H1 (cell line): ENCODE measurements at regions not wholly inside any gene's neighbourhood (a gene's known extent, or its start where the extent isn't known, plus 50 kb on each side); places are given as distances from the start of the nearest gene placed in this dataset.

Experiments used
- CTCF ChIA-PET: fragments of 300-600 bp; sonication (Branson Sonifier 250); formaldehyde crosslinking; loops from one replicate; lab custom pipeline; 2021; ENCODE audit not compliant: partially characterized antibody; lab: Charles Lee
- POLR2A ChIA-PET: fragments of 300-600 bp; sonication (Branson Sonifier 250); formaldehyde crosslinking; loops from one replicate; lab custom pipeline; 2021; ENCODE audit warnings: inconsistent platforms; ENCODE audit not compliant: partially characterized antibody; lab: Charles Lee
- DNase-seq, 2 experiments: peaks; one replicate each; pipeline versions ENCODE4 v3.0.0 to v3.0.0-alpha.2; 2010 to 2022; ENCODE audit warnings: low spot score in 2 of 2, low read depth in 1 of 2, mixed read lengths in 1 of 2
- FAIRE-seq: peaks from 2 replicates; lab custom pipeline; 2011; peaks lifted over from hg19 to GRCh38; lab: Jason Lieb, UNC
- H2AFZ ChIP-seq: 2 replicates; pipeline ENCODE4 v1.8.1; 2012; ENCODE audit warnings: low read length, inconsistent platforms
- H2AK5ac ChIP-seq: 2 replicates; pipeline ENCODE4 v1.6.1; 2013; ENCODE audit warnings: low read depth, low read length
- H2BK120ac ChIP-seq: replicated peaks from 2 replicates; pipeline ENCODE3; 2013; ENCODE audit warnings: low read depth, low read length, inconsistent platforms
- H2BK12ac ChIP-seq: 2 replicates; pipeline ENCODE4 v1.6.1; 2013; ENCODE audit warnings: low read depth, low read length
- H2BK15ac ChIP-seq: 2 replicates; pipeline ENCODE4 v1.6.1; 2013; ENCODE audit warnings: low read length
- H2BK20ac ChIP-seq: 2 replicates; pipeline ENCODE4 v1.6.1; 2013; ENCODE audit warnings: low read length
- H2BK5ac ChIP-seq: 2 replicates; pipeline ENCODE4 v1.6.1; 2013; ENCODE audit warnings: low read depth, low read length
- H3K14ac ChIP-seq: 2 replicates; pipeline ENCODE4 v1.6.1; 2013; ENCODE audit warnings: inconsistent platforms; ENCODE audit not compliant: insufficient read length
- H3K18ac ChIP-seq: 2 replicates; pipeline ENCODE4 v1.6.1; 2013; ENCODE audit warnings: low read length; ENCODE audit errors: extremely low read depth
- H3K23ac ChIP-seq: 2 replicates; pipeline ENCODE4 v1.6.1; 2013; ENCODE audit warnings: inconsistent platforms; ENCODE audit not compliant: insufficient read length
- H3K23me2 ChIP-seq: 2 replicates; pipeline ENCODE4 v1.6.1; 2013; ENCODE audit warnings: low read depth, low read length
- H3K27ac ChIP-seq: 2 replicates; pipeline ENCODE4 v1.6.1; 2011; ENCODE audit warnings: low read depth, low read length, inconsistent platforms
- H3K27me3 ChIP-seq, 4 experiments: replicated peaks in 1 of 4; 1 replicate in 1 of 4; 2 replicates in 3 of 4; pipeline versions ENCODE4 v1.6.1 to v1.8.1; 2011 to 2013; ENCODE audit warnings: low read length in 3 of 4, mild to moderate bottlenecking in 3 of 4, inconsistent platforms in 2 of 4, mixed read lengths in 2 of 4, moderate library complexity in 1 of 4; ENCODE audit not compliant: control insufficient read depth in 3 of 4, insufficient read depth in 3 of 4; ENCODE audit errors: extremely low read depth in 1 of 4
- H3K36me3 ChIP-seq, 4 experiments: 2 replicates each; pipeline versions ENCODE4 v1.6.1 to v1.8.1; 2011 to 2013; ENCODE audit warnings: mild to moderate bottlenecking in 4 of 4, low read length in 3 of 4, moderate library complexity in 2 of 4, control low read depth in 1 of 4, inconsistent platforms in 1 of 4; ENCODE audit not compliant: insufficient read depth in 4 of 4, control insufficient read depth in 2 of 4
- H3K4ac ChIP-seq: replicated peaks from 2 replicates; pipeline ENCODE3; 2013; ENCODE audit warnings: low read length, low read depth, mixed read lengths, inconsistent platforms; ENCODE audit not compliant: insufficient read length
- H3K4me1 ChIP-seq, 4 experiments: replicated peaks in 1 of 4; 1 replicate in 1 of 4; 2 replicates in 3 of 4; pipeline versions ENCODE4 v1.6.1 to v1.8.1; 2011 to 2013; ENCODE audit warnings: low read length in 3 of 4, inconsistent platforms in 2 of 4, mixed read lengths in 1 of 4; ENCODE audit not compliant: insufficient read depth in 4 of 4, control insufficient read depth in 3 of 4
- H3K4me2 ChIP-seq, 2 experiments: 2 replicates each; pipeline versions ENCODE4 v1.6.1 to v1.8.1; 2011 to 2013; ENCODE audit warnings: low read depth in 2 of 2, low read length in 2 of 2, control low read depth in 1 of 2, inconsistent platforms in 1 of 2, mild to moderate bottlenecking in 1 of 2; ENCODE audit not compliant: insufficient read depth in 1 of 2
- H3K4me3 ChIP-seq, 4 experiments: fragments of 200-600, 300-600 bp in 1 of 4; sonication (generic), shearing (Covaris generic), sonication (Bioruptor Twin) in 1 of 4; 2 replicates each; pipeline versions ENCODE4 v1.5.1 to v1.8.1; 2011 to 2016; ENCODE audit warnings: low read length in 4 of 4, low read depth in 3 of 4, control low read depth in 2 of 4, inconsistent platforms in 2 of 4, mild to moderate bottlenecking in 2 of 4, mixed read lengths in 1 of 4, moderate library complexity in 1 of 4; ENCODE audit not compliant: insufficient read depth in 2 of 4; ENCODE audit errors: extremely low read depth in 1 of 4
- H3K56ac ChIP-seq: replicated peaks from 2 replicates; pipeline ENCODE3; 2013; ENCODE audit warnings: low read depth, mild to moderate bottlenecking, mixed read lengths, low read length, inconsistent platforms; ENCODE audit not compliant: insufficient read length
- H3K79me1 ChIP-seq: 2 replicates; pipeline ENCODE4 v1.6.1; 2013; ENCODE audit warnings: low read depth, low read length, control low read depth
- H3K79me2 ChIP-seq, 2 experiments: 2 replicates each; pipeline versions ENCODE4 v1.6.1 to v1.8.1; 2012 to 2013; ENCODE audit warnings: low read length in 2 of 2, mild to moderate bottlenecking in 2 of 2, inconsistent platforms in 1 of 2; ENCODE audit not compliant: insufficient read depth in 2 of 2, control insufficient read depth in 1 of 2
- H3K9ac ChIP-seq, 4 experiments: replicated peaks in 1 of 4; 1 replicate in 1 of 4; 2 replicates in 3 of 4; pipeline versions ENCODE4 v1.6.1 to v1.8.1; 2011 to 2013; ENCODE audit warnings: low read depth in 3 of 4, low read length in 3 of 4, control low read depth in 2 of 4, mild to moderate bottlenecking in 2 of 4, moderate library complexity in 2 of 4, inconsistent platforms in 1 of 4; ENCODE audit errors: extremely low read depth in 1 of 4
- H3K9me3 ChIP-seq, 2 experiments: 2 replicates each; pipeline versions ENCODE4 v1.6.1 to v1.8.1; 2012 to 2013; ENCODE audit warnings: mild to moderate bottlenecking in 2 of 2, moderate library complexity in 2 of 2, control low read depth in 1 of 2, inconsistent platforms in 1 of 2, low read depth in 1 of 2, low read length in 1 of 2, mixed read lengths in 1 of 2; ENCODE audit not compliant: insufficient read depth in 2 of 2
- H4K20me1 ChIP-seq, 2 experiments: replicated peaks in 1 of 2; 2 replicates each; pipeline versions ENCODE3 to v1.8.1; 2011 to 2013; ENCODE audit warnings: inconsistent platforms in 2 of 2, low read length in 2 of 2, mild to moderate bottlenecking in 1 of 2; ENCODE audit not compliant: insufficient read depth in 2 of 2, control insufficient read depth in 1 of 2
- H4K5ac ChIP-seq: 2 replicates; pipeline ENCODE4 v1.6.1; 2013; ENCODE audit warnings: low read length, low read depth, mixed read lengths, inconsistent platforms; ENCODE audit not compliant: insufficient read length
- H4K8ac ChIP-seq: 2 replicates; pipeline ENCODE4 v1.8.0; 2013; ENCODE audit warnings: mild to moderate bottlenecking, moderate library complexity, low read length, inconsistent platforms; ENCODE audit not compliant: insufficient read depth; ENCODE audit errors: extremely low read depth
- H4K91ac ChIP-seq: replicated peaks from 2 replicates; pipeline ENCODE3; 2013; ENCODE audit warnings: low read length, mixed read lengths, inconsistent platforms; ENCODE audit not compliant: insufficient read length
- CEBPB ChIP-seq: IDR thresholded peaks from 2 replicates; pipeline ENCODE4 v1.6.1; 2012; ENCODE audit warnings: low read depth, low read length
- CHD1 ChIP-seq: IDR thresholded peaks from 2 replicates; pipeline ENCODE4 v1.6.1; 2012; ENCODE audit warnings: low read depth, low read length, improper control_type of control experiment
- HDAC2 ChIP-seq, 2 experiments: fragments of 300-600 bp in 1 of 2; sonication (generic) in 1 of 2; IDR thresholded peaks; 2 replicates each; pipeline ENCODE4 v1.6.1; 2011 to 2012; ENCODE audit warnings: low read depth in 2 of 2, low read length in 2 of 2, mild to moderate bottlenecking in 2 of 2, moderate library complexity in 2 of 2, borderline replicate concordance in 1 of 2, inconsistent platforms in 1 of 2
- HDAC6 ChIP-seq: IDR thresholded peaks from one replicate; pipeline ENCODE4 v1.7.1; 2012; ENCODE audit warnings: low read depth, mild to moderate bottlenecking, inconsistent platforms, low read length, moderate library complexity
- PHF8 ChIP-seq: fragments of 200-600 bp; sonication (generic); conservative IDR thresholded peaks from 2 replicates; pipeline ENCODE4 v1.7.1; 2012; ENCODE audit warnings: low read depth, mild to moderate bottlenecking, inconsistent platforms, low read length, moderate library complexity
- POLR2A ChIP-seq, 2 experiments: IDR thresholded peaks; 1 replicate in 1 of 2; 2 replicates in 1 of 2; pipeline ENCODE4 v1.6.1; 2011; ENCODE audit warnings: low read depth in 2 of 2, low read length in 2 of 2, mild to moderate bottlenecking in 2 of 2; ENCODE audit errors: control extremely low read depth in 1 of 2
- RNF2 ChIP-seq: fragments of 200-900, 300-1000 bp; sonication (generic); IDR thresholded peaks from 2 replicates; pipeline ENCODE4 v1.7.1; 2016; ENCODE audit warnings: borderline replicate concordance, low read depth, mild to moderate bottlenecking, antibody characterized with exemption, low read length; ENCODE audit not compliant: poor library complexity, severe bottlenecking; ENCODE audit errors: missing control alignments
- SIN3A ChIP-seq, 2 experiments: IDR thresholded peaks in 1 of 2; conservative IDR thresholded peaks in 1 of 2; 2 replicates each; pipeline ENCODE4 v1.6.1; 2011 to 2012; ENCODE audit warnings: low read length in 2 of 2, improper control_type of control experiment in 1 of 2, low read depth in 1 of 2, mild to moderate bottlenecking in 1 of 2
- TAF7 ChIP-seq: optimal IDR thresholded peaks from 2 replicates; pipeline ENCODE3; 2011; ENCODE audit warnings: low read depth, mild to moderate bottlenecking, inconsistent platforms, low read length, moderate library complexity, borderline replicate concordance
- TBP ChIP-seq: IDR thresholded peaks from 2 replicates; pipeline ENCODE4 v1.6.1; 2011; ENCODE audit warnings: low read depth, low read length, improper control_type of control experiment
- WGBS, 2 experiments: shearing (Covaris generic) in 1 of 2; methylation state at CpG; one replicate each; pipeline versions ENCODE4 v1.1.6 to v1.1.7; 2013 to 2015; ENCODE audit warnings: low lambda C conversion rate in 2 of 2, mixed read lengths in 2 of 2, inconsistent platforms in 1 of 2, low coverage in 1 of 2, missing lambda C conversion rate in 1 of 2; ENCODE audit not compliant: insufficient replicate concordance in 2 of 2, insufficient coverage in 1 of 2, insufficient read length in 1 of 2; ENCODE audit errors: extremely low coverage in 1 of 2, missing lambda C conversion rate in 1 of 2; 5-methylcytosine and 5-hydroxymethylcytosine counted together

DNA sequence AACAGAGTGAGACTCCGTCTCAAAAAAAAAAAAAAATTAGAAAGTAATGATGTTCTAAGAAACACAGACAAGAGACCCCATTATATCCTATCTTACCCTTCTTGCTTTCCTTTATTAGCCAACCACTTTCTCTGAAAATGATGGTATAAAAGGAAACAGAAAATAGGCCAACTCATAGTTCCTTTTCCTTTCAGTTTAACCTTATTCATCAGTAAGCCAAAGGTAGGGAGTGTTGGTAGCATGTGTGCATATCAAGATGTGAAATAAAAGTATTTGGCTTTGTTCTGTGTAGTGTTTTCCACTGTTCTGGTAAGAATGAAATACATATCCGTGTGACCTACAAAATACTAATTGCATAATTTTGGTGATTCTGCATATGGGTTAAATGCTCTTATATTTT lies 266.6 kb downstream of the ZNF674 start:
- DNase-seq (no peak), FAIRE-seq (no peak)
- H3K14ac ChIP-seq: no peak overlapping the region
- H2BK15ac ChIP-seq: no peak overlapping the region
- H3K27me3 ChIP-seq: no peaks in the 10 kb centered on the region
- no peak overlapping the region for H4K91ac ChIP-seq
- H3K4me3 ChIP-seq: no peak overlapping the region
- ChIA-PET POLR2A (no interaction called here), CTCF (no interaction called here)
- H3K23me2 ChIP-seq: no peaks in the 10 kb centered on the region
- no peak overlapping the region for H3K18ac ChIP-seq
- H2BK12ac ChIP-seq: no peak overlapping the region
- H3K4me1 ChIP-seq: peaks cover 0 to 5% (median 2%) of the 10 kb centered on the region in 4 experiments; a peak in 2 of 7 replicates
- H3K9me3 ChIP-seq: no peaks in the 10 kb centered on the region; a peak in 1 of 4 replicates
- H4K8ac ChIP-seq: no peak overlapping the region
- no peaks in the 10 kb centered on the region for H4K20me1 ChIP-seq
- H2AK5ac ChIP-seq: no peak overlapping the region
- no peak overlapping the region for H3K27ac ChIP-seq
- H3K4ac ChIP-seq: no peak overlapping the region
- H2BK120ac ChIP-seq: no peak overlapping the region
- no peak overlapping the region for H3K56ac ChIP-seq
- 79% methylated on average over 1 of the region's 2 CpGs; no CpG with 5 or more reads in 1 of the 2 experiments for WGBS, 2 experiments
- 0 out of 4 replicates have a peak overlapping the region, but pooled peaks of 1 of the 2 experiments have one; percentile 32 for H3K4me2 ChIP-seq
- H3K36me3 ChIP-seq: no peaks in the 10 kb centered on the region
- H3K23ac ChIP-seq: no peak overlapping the region
- no peak overlapping the region for H4K5ac ChIP-seq
- no peaks in the 10 kb centered on the region for H3K79me1 ChIP-seq
- H3K79me2 ChIP-seq: no peaks in the 10 kb centered on the region
- no peak for TF ChIP-seq POLR2A (IDR thresholded peaks at IDR 0.05; ENCODE audit: control extremely low read depth in 1 of 2, low read depth in 2 of 2, low read length in 2 of 2)
- TF ChIP-seq TAF7: no peak
- no peak for TF ChIP-seq TBP
- TF ChIP-seq CEBPB: no peak
- no peak for TF ChIP-seq HDAC2 (IDR thresholded peaks at IDR 0.05; ENCODE audit: borderline replicate concordance in 1 of 2, low read depth in 2 of 2, low read length in 2 of 2)
- no peak for TF ChIP-seq CHD1
- no peak for TF ChIP-seq SIN3A (conservative IDR thresholded peaks at IDR 0.05 in 1 of 2, IDR thresholded peaks at IDR 0.05 in 1 of 2; ENCODE audit: low read depth in 1 of 2, low read length in 2 of 2)
- no peak for TF ChIP-seq PHF8
- TF ChIP-seq HDAC6: no peak
- TF ChIP-seq RNF2: no peak
- H2AFZ ChIP-seq: no peak overlapping the region
- H2BK5ac ChIP-seq: no peak overlapping the region
- no peak overlapping the region for H2BK20ac ChIP-seq
- H3K9ac ChIP-seq: no peak overlapping the region
